Body of pancreas (tissue), 4 donors: ENCODE measurements at regions not wholly inside any gene's neighbourhood (a gene's known extent, or its start where the extent isn't known, plus 50 kb on each side); places are given as distances from the start of the nearest gene placed in this dataset.

Source experiments
- ATAC-seq: fragments of 150-250 bp; one replicate; pipeline ENCODE4 v1.9.1; 2016
- DNase-seq, 4 donors: peaks; one replicate each; pipeline ENCODE4 v3.0.0-alpha.2; 2019
- H3K27ac ChIP-seq, 4 donors: fragments of 200-600 bp; sonication (generic); 1 replicate in 3 of 4; 2 replicates in 1 of 4; pipeline versions ENCODE4 v1.5.1 to v1.6.1; 2016 to 2019; ENCODE audit warnings: mild to moderate bottlenecking in 1 of 4, mixed read lengths in 1 of 4, moderate library complexity in 1 of 4
- H3K27me3 ChIP-seq, 2 donors: fragments of 200-600 bp; sonication (generic); one replicate each; pipeline ENCODE4 v1.6.0; 2016; ENCODE audit warnings: mild to moderate bottlenecking in 1 of 2
- H3K36me3 ChIP-seq, 2 donors: fragments of 200-600 bp; sonication (generic); replicated peaks in 1 of 2; 2 replicates each; pipeline ENCODE4 v1.5.1; 2016; ENCODE audit warnings: low read depth in 2 of 2; ENCODE audit not compliant: insufficient read depth in 1 of 2
- H3K4me1 ChIP-seq: fragments of 200-600 bp; sonication (generic); one replicate; pipeline ENCODE4 v1.6.0; 2016
- H3K4me3 ChIP-seq, 2 donors: fragments of 200-600 bp; sonication (generic); 1 replicate in 1 of 2; 2 replicates in 1 of 2; pipeline ENCODE4 v1.5.1; 2016 to 2019
- H3K9me3 ChIP-seq, 3 donors: fragments of 200-600 bp; sonication (generic); 1 replicate in 2 of 3; 2 replicates in 1 of 3; pipeline ENCODE4 v1.5.1; 2016
- CTCF ChIP-seq, 7 experiments: fragments of 450-650 bp in 4 of 7; fragments of 200-600 bp in 3 of 7; sonication (generic) in 3 of 7; IDR thresholded peaks; one replicate each; pipeline ENCODE4 v1.5.1; 2016 to 2019; ENCODE audit warnings: antibody characterized with exemption in 7 of 7
- POLR2A ChIP-seq, 3 donors: fragments of 450-650 bp; IDR thresholded peaks; one replicate each; pipeline ENCODE4 v1.6.1; 2016; ENCODE audit warnings: antibody characterized with exemption in 3 of 3, mild to moderate bottlenecking in 2 of 3
- WGBS, 2 donors: methylation state at CpG; one replicate each; pipeline ENCODE4 v1.1.5; 2017; 5-methylcytosine and 5-hydroxymethylcytosine counted together
- intact Hi-C: fragments of 100-400 bp; cut with DNase I; formaldehyde crosslinking; loops from one replicate; pipeline ENCODE4 v1.15.1; 2023

GRCh38 chr16:17773698-17774101 is 302.9 kb upstream of the XYLT1 start:
- no peak for TF ChIP-seq POLR2A (IDR thresholded peaks at IDR 0.05)
- TF ChIP-seq CTCF (IDR thresholded peaks at IDR 0.05), result no peak
- H3K4me1 ChIP-seq, result no peaks in the 10 kb centered on the region
- no peaks in the 10 kb centered on the region for H3K36me3 ChIP-seq
- ATAC-seq (no peak), DNase-seq (peak in 1 of 4 donors; percentile 6)
- H3K27ac ChIP-seq, result no peak overlapping the region
- WGBS, 2 donors, result 9 to 11% methylated on average over 10 of the region's 10 CpGs
- intact Hi-C loops, result no loop called here
- H3K27me3 ChIP-seq, result peaks cover 0 to 4% of the 10 kb centered on the region in 2 donors
- no peak overlapping the region for H3K4me3 ChIP-seq
- H3K9me3 ChIP-seq, result peaks cover 0 to 8% (median 0%) of the 10 kb centered on the region in 3 donors

GRCh38 chr16:17770104-17770503 is 299.3 kb upstream of the XYLT1 start:
- ATAC-seq (no peak), DNase-seq (no peak)
- 86 to 95% methylated on average over 2 of the region's 2 CpGs for WGBS, 2 donors
- intact Hi-C loops, result no loop called here
- H3K27me3 ChIP-seq, result peaks cover 0 to 4% of the 10 kb centered on the region in 2 donors
- no peak for TF ChIP-seq CTCF (IDR thresholded peaks at IDR 0.05)
- TF ChIP-seq POLR2A (IDR thresholded peaks at IDR 0.05), result no peak
- no peak overlapping the region for H3K27ac ChIP-seq
- no peak overlapping the region for H3K4me3 ChIP-seq
- H3K36me3 ChIP-seq, result no peaks in the 10 kb centered on the region
- H3K9me3 ChIP-seq, result no peaks in the 10 kb centered on the region
- no peaks in the 10 kb centered on the region for H3K4me1 ChIP-seq

- intact Hi-C loops, result no loop called here
- no peak for DNase-seq
- H3K27ac ChIP-seq, result no peak overlapping the region
- ATAC-seq, result no peak
- no peak overlapping the region for H3K4me3 ChIP-seq
- TF ChIP-seq POLR2A (IDR thresholded peaks at IDR 0.05) (no peak), CTCF (IDR thresholded peaks at IDR 0.05) (no peak)
- H3K36me3 ChIP-seq, result no peaks in the 10 kb centered on the region
- H3K4me1 ChIP-seq, result no peaks in the 10 kb centered on the region
- peaks cover 0 to 2% of the 10 kb centered on the region in 2 donors for H3K27me3 ChIP-seq
- no peaks in the 10 kb centered on the region for H3K9me3 ChIP-seq
- WGBS, 2 donors, result 43 to 67% methylated on average over 1 of the region's 1 CpG
Measured at GRCh38 chr16:17769065-17769464, 298.3 kb upstream of the XYLT1 start.

- Histone ChIP-seq H3K4me1 (no peaks in the 10 kb centered on the region), H3K4me3 (no peak overlapping the region), H3K9me3 (no peaks in the 10 kb centered on the region), H3K27ac (no peak overlapping the region), H3K27me3 (no peaks in the 10 kb centered on the region), H3K36me3 (no peaks in the 10 kb centered on the region)
- no peak for DNase-seq
- WGBS, 2 donors, result 5 to 23% methylated on average over 1 of the region's 1 CpG
- no peak for ATAC-seq
- intact Hi-C loops, result no loop called here
- TF ChIP-seq CTCF (IDR thresholded peaks at IDR 0.05) (no peak), POLR2A (IDR thresholded peaks at IDR 0.05) (no peak)
Measured at GRCh38 chr16:17768257-17768656, 297.5 kb upstream of the XYLT1 start.

- Histone ChIP-seq H3K27ac (no peak overlapping the region), H3K9me3 (no peaks in the 10 kb centered on the region), H3K4me1 (no peaks in the 10 kb centered on the region), H3K36me3 (no peaks in the 10 kb centered on the region), H3K4me3 (no peak overlapping the region), H3K27me3 (no peaks in the 10 kb centered on the region)
- DNase-seq (no peak), ATAC-seq (no peak)
- intact Hi-C loops, result no loop called here
- no peak for TF ChIP-seq CTCF (IDR thresholded peaks at IDR 0.05)
- TF ChIP-seq POLR2A (IDR thresholded peaks at IDR 0.05), result no peak
- WGBS, 2 donors, result 14 to 23% methylated on average over 2 of the region's 2 CpGs
Measured at GRCh38 chr16:17766012-17766411, 295.3 kb upstream of the XYLT1 start.
